ENCODE measurements at regions not wholly inside any gene's neighbourhood (a gene's known extent, or its start where the extent isn't known, plus 50 kb on each side); places are given as distances from the start of the nearest gene placed in this dataset.

GRCh38 chr1:177739780-177740179 is 230.1 kb downstream of the SEC16B start:
- no peaks in the 10 kb centered on the region for H3K4me1 ChIP-seq
- no peak overlapping the region for H3K27ac ChIP-seq
- no peaks in the 10 kb centered on the region for H3K27me3 ChIP-seq
- intact Hi-C loops (cut with DNase I) = no loop called here
- ATAC-seq (no peak), DNase-seq (no peak)
- no peaks in the 10 kb centered on the region for H3K9me3 ChIP-seq
- no peak for TF ChIP-seq CTCF (IDR thresholded peaks at IDR 0.05)
- no peak overlapping the region for H3K4me3 ChIP-seq
- H3K36me3 ChIP-seq = no peaks in the 10 kb centered on the region

- ATAC-seq (no peak), DNase-seq (no peak)
- TF ChIP-seq CTCF (IDR thresholded peaks at IDR 0.05) = no peak
- Histone ChIP-seq H3K36me3 (no peaks in the 10 kb centered on the region), H3K4me1 (no peaks in the 10 kb centered on the region), H3K4me3 (no peak overlapping the region), H3K27me3 (no peaks in the 10 kb centered on the region), H3K27ac (no peak overlapping the region), H3K9me3 (no peaks in the 10 kb centered on the region)
- intact Hi-C loops (cut with DNase I) = no loop called here
These were observed 232.4 kb downstream of the SEC16B start for GRCh38 chr1:177737456-177737855.

- TF ChIP-seq CTCF (IDR thresholded peaks at IDR 0.05) = no peak
- no peaks in the 10 kb centered on the region for H3K9me3 ChIP-seq
- no peaks in the 10 kb centered on the region for H3K27me3 ChIP-seq
- H3K4me3 ChIP-seq = no peak overlapping the region
- ATAC-seq = no peak
- no peaks in the 10 kb centered on the region for H3K4me1 ChIP-seq
- intact Hi-C loops (cut with DNase I) = no loop called here
- no peak for DNase-seq
- H3K27ac ChIP-seq = no peak overlapping the region
- H3K36me3 ChIP-seq = no peaks in the 10 kb centered on the region
These were observed 237.7 kb downstream of the SEC16B start for GRCh38 chr1:177732178-177732577.

GRCh38 chr1:177729646-177730045 is 240.2 kb downstream of the SEC16B start:
- H3K4me3 ChIP-seq = no peak overlapping the region
- TF ChIP-seq CTCF (IDR thresholded peaks at IDR 0.05) = no peak
- no peak overlapping the region for H3K27ac ChIP-seq
- no peaks in the 10 kb centered on the region for H3K27me3 ChIP-seq
- H3K36me3 ChIP-seq = no peaks in the 10 kb centered on the region
- no peaks in the 10 kb centered on the region for H3K4me1 ChIP-seq
- H3K9me3 ChIP-seq = no peaks in the 10 kb centered on the region
- ATAC-seq = no peak
- intact Hi-C loops (cut with DNase I) = no loop called here
- no peak for DNase-seq

- H3K9me3 ChIP-seq = peaks cover 11% of the 10 kb centered on the region
- H3K4me3 ChIP-seq = no peak overlapping the region
- H3K27ac ChIP-seq = no peak overlapping the region
- no peaks in the 10 kb centered on the region for H3K36me3 ChIP-seq
- intact Hi-C loops (cut with DNase I) = no loop called here
- ATAC-seq (no peak), DNase-seq (no peak)
- no peaks in the 10 kb centered on the region for H3K4me1 ChIP-seq
- no peaks in the 10 kb centered on the region for H3K27me3 ChIP-seq
- TF ChIP-seq CTCF (IDR thresholded peaks at IDR 0.05) = no peak
These were observed 246.3 kb downstream of the SEC16B start for GRCh38 chr1:177723533-177723932.
